IMR-90 (cell line): ENCODE measurements at regions not wholly inside any gene's neighbourhood (a gene's known extent, or its start where the extent isn't known, plus 50 kb on each side); places are given as distances from the start of the nearest gene placed in this dataset.

Experiments used
- ATAC-seq: fragments of 200-7000 bp; cut with Tn5 transposase; 2 replicates; pipeline ENCODE4 v1.9.1; 2020; ENCODE audit warnings: low read depth, mild to moderate bottlenecking, moderate library complexity
- BruUV-seq: library from RNA; stranded (reverse); fragments of 400-500 nt; replicated peaks from 2 replicates; lab custom pipeline; 2021; lab: Mats Ljungman, UMichigan
- CTCF ChIA-PET: fragments of 300-600 bp; formaldehyde crosslinking; extraction: SDS; loops from one replicate; lab custom pipeline; 2021; ENCODE audit warnings: antibody characterized with exemption; lab: Yijun Ruan, JAX
- POLR2A ChIA-PET: fragments of 300-600 bp; sonication (Branson Sonifier 250); formaldehyde crosslinking; loops from one replicate; lab custom pipeline; 2022; ENCODE audit warnings: antibody characterized with exemption; ENCODE audit not compliant: unreplicated experiment; lab: Charles Lee
- DNase-seq: peaks from one replicate; pipeline ENCODE4 v3.0.0; 2013
- H2AFZ ChIP-seq: replicated peaks from 2 replicates; pipeline ENCODE3; 2013; ENCODE audit warnings: low read length, mild to moderate bottlenecking; ENCODE audit not compliant: poor library complexity
- H2AK5ac ChIP-seq: 2 replicates; pipeline ENCODE4 v1.6.1; 2013; ENCODE audit warnings: low read depth, low read length, inconsistent platforms
- H2AK9ac ChIP-seq: replicated peaks from 2 replicates; pipeline ENCODE3; 2013; ENCODE audit warnings: mild to moderate bottlenecking, low read depth, low read length, moderate library complexity; ENCODE audit not compliant: poor library complexity
- H2BK120ac ChIP-seq: 2 replicates; pipeline ENCODE4 v1.6.1; 2013; ENCODE audit warnings: low read depth, low read length, inconsistent platforms
- H2BK15ac ChIP-seq: 3 replicates; pipeline ENCODE4 v1.6.1; 2013; ENCODE audit warnings: low read depth, low read length, inconsistent platforms
- H2BK20ac ChIP-seq: 2 replicates; pipeline ENCODE4 v1.6.1; 2013; ENCODE audit warnings: low read depth, mild to moderate bottlenecking, inconsistent platforms, low read length, moderate library complexity
- H2BK5ac ChIP-seq: 2 replicates; pipeline ENCODE4 v1.6.1; 2013; ENCODE audit warnings: mild to moderate bottlenecking, low read depth, low read length, inconsistent platforms; ENCODE audit not compliant: poor library complexity, severe bottlenecking
- H3K14ac ChIP-seq: replicated peaks from 2 replicates; pipeline ENCODE4 v1.6.1; 2013; ENCODE audit warnings: low read depth, low read length, inconsistent platforms
- H3K18ac ChIP-seq: 2 replicates; pipeline ENCODE4 v1.6.1; 2013; ENCODE audit warnings: low read depth, low read length, control low read depth
- H3K23ac ChIP-seq: 2 replicates; pipeline ENCODE4 v1.6.1; 2013; ENCODE audit warnings: low read depth, low read length, inconsistent platforms
- H3K27ac ChIP-seq: 2 replicates; pipeline ENCODE4 v1.5.1; 2013; ENCODE audit warnings: mild to moderate bottlenecking, control low read depth, low read length; ENCODE audit not compliant: insufficient read depth
- H3K27me3 ChIP-seq: 2 replicates; pipeline ENCODE4 v1.6.1; 2013; ENCODE audit warnings: low read length; ENCODE audit not compliant: control insufficient read depth, insufficient read depth
- H3K36me3 ChIP-seq: 2 replicates; pipeline ENCODE4 v1.6.1; 2013; ENCODE audit warnings: low read length, mixed read lengths; ENCODE audit not compliant: control insufficient read depth, insufficient read depth
- H3K4ac ChIP-seq: 2 replicates; pipeline ENCODE4 v1.6.1; 2013; ENCODE audit warnings: low read depth, low read length, inconsistent platforms
- H3K4me1 ChIP-seq: 2 replicates; pipeline ENCODE4 v1.6.1; 2013; ENCODE audit warnings: low read length, mixed read lengths; ENCODE audit not compliant: control insufficient read depth, insufficient read depth
- H3K4me2 ChIP-seq: 2 replicates; pipeline ENCODE4 v1.6.1; 2013; ENCODE audit warnings: low read depth, mild to moderate bottlenecking, control low read depth, low read length, moderate library complexity
- H3K4me3 ChIP-seq: 2 replicates; pipeline ENCODE4 v1.5.1; 2013; ENCODE audit warnings: low read depth, mild to moderate bottlenecking, control low read depth, low read length, moderate library complexity; ENCODE audit not compliant: insufficient read depth
- H3K56ac ChIP-seq: 2 replicates; pipeline ENCODE4 v1.6.1; 2013; ENCODE audit warnings: low read length, inconsistent platforms; ENCODE audit not compliant: insufficient read depth; ENCODE audit errors: extremely low read depth
- H3K79me1 ChIP-seq, 2 experiments: 2 replicates each; pipeline ENCODE4 v1.6.1; 2013; ENCODE audit warnings: low read length in 2 of 2, inconsistent platforms in 1 of 2, low read depth in 1 of 2
- H3K9ac ChIP-seq: 2 replicates; pipeline ENCODE4 v1.6.1; 2013; ENCODE audit warnings: low read depth, low read length, control low read depth
- H3K9me1 ChIP-seq: 2 replicates; pipeline ENCODE4 v1.6.1; 2013; ENCODE audit warnings: low read length, inconsistent platforms; ENCODE audit not compliant: insufficient read depth
- H3K9me3 ChIP-seq: 2 replicates; pipeline ENCODE4 v1.6.1; 2013; ENCODE audit warnings: low read length; ENCODE audit not compliant: control insufficient read depth, insufficient read depth
- H4K20me1 ChIP-seq: 2 replicates; pipeline ENCODE4 v1.6.1; 2013; ENCODE audit warnings: low read length, inconsistent platforms; ENCODE audit not compliant: insufficient read depth
- H4K5ac ChIP-seq: 2 replicates; pipeline ENCODE4 v1.6.1; 2013; ENCODE audit warnings: mild to moderate bottlenecking, low read depth, low read length, control low read depth
- H4K8ac ChIP-seq, 2 experiments: 2 replicates each; pipeline ENCODE4 v1.6.1; 2013; ENCODE audit warnings: low read depth in 2 of 2, low read length in 2 of 2, control low read depth in 1 of 2, inconsistent platforms in 1 of 2
- H4K91ac ChIP-seq: 2 replicates; pipeline ENCODE4 v1.6.1; 2013; ENCODE audit warnings: low read depth, low read length, inconsistent platforms; ENCODE audit not compliant: insufficient read depth
- BHLHE40 ChIP-seq: fragments of 150-350 bp; IDR thresholded peaks from 2 replicates; pipeline ENCODE4 v1.6.1; 2016; ENCODE audit warnings: mild to moderate bottlenecking, low read depth, low read length
- CEBPB ChIP-seq: IDR thresholded peaks from 2 replicates; pipeline ENCODE4 v1.6.1; 2012; ENCODE audit warnings: low read depth, low read length, improper control_type of control experiment
- CHD1 ChIP-seq: IDR thresholded peaks from 2 replicates; pipeline ENCODE4 v1.6.1; 2012; ENCODE audit warnings: low read depth, low read length, improper control_type of control experiment
- FOS ChIP-seq: fragments of 150-350 bp; IDR thresholded peaks from 2 replicates; pipeline ENCODE4 v1.6.1; 2016; ENCODE audit warnings: low read depth, low read length
- MAZ ChIP-seq: IDR thresholded peaks from 2 replicates; pipeline ENCODE4 v1.6.1; 2012; ENCODE audit warnings: low read depth, mild to moderate bottlenecking, low read length, improper control_type of control experiment, moderate library complexity, borderline replicate concordance
- MXI1 ChIP-seq: IDR thresholded peaks from 2 replicates; pipeline ENCODE4 v1.6.1; 2012; ENCODE audit warnings: low read depth, mild to moderate bottlenecking, low read length, moderate library complexity, borderline replicate concordance
- NFE2L2 ChIP-seq: fragments of 150-350 bp; IDR thresholded peaks from 2 replicates; pipeline ENCODE4 v1.6.1; 2016; ENCODE audit warnings: low read depth, mild to moderate bottlenecking, low read length
- POLR2A ChIP-seq: IDR thresholded peaks from 2 replicates; pipeline ENCODE4 v1.6.1; 2012; ENCODE audit warnings: mild to moderate bottlenecking, low read depth, low read length
- RAD21 ChIP-seq: IDR thresholded peaks from 2 replicates; pipeline ENCODE4 v1.6.1; 2012; ENCODE audit warnings: low read length, improper control_type of control experiment
- RCOR1 ChIP-seq: IDR thresholded peaks from 2 replicates; pipeline ENCODE4 v1.6.1; 2012; ENCODE audit warnings: mild to moderate bottlenecking, low read length, improper control_type of control experiment; ENCODE audit not compliant: insufficient replicate concordance
- SMC3 ChIP-seq: fragments of 150-350 bp; IDR thresholded peaks from 2 replicates; pipeline ENCODE4 v1.6.1; 2016; ENCODE audit warnings: low read depth, mild to moderate bottlenecking, antibody characterized with exemption, low read length, moderate library complexity
- WGBS, 2 experiments: methylation state at CpG; one replicate each; pipeline versions ENCODE4 v1.1.5 to v1.1.7; 2013; ENCODE audit warnings: missing lambda C conversion rate in 2 of 2; ENCODE audit not compliant: insufficient read length in 1 of 2; ENCODE audit errors: extremely low coverage in 2 of 2; 5-methylcytosine and 5-hydroxymethylcytosine counted together
- dilution Hi-C: fragments of 300-500 bp; cut with HindIII; formaldehyde crosslinking; loops from one replicate; pipeline ENCODE4 v1.14.3; 2018; ENCODE audit warnings: low sequenced_read_pairs; ENCODE audit not compliant: unreplicated experiment
- in situ Hi-C: fragments of 300-500 bp; cut with MboI; formaldehyde crosslinking; loops from 3 replicates; pipeline ENCODE4 v1.14.3; 2019; ENCODE audit warnings: low sequenced_read_pairs, inconsistent platforms, mixed read lengths
- intact Hi-C: fragments of 100-400 bp; cut with micrococcal nuclease; formaldehyde crosslinking; loops from 2 replicates; pipeline ENCODE4 v1.10.0; 2022
- TF ChIP-seq, protein P1 (sequence below): fragments of 150-350 bp; IDR thresholded peaks from 2 replicates; pipeline ENCODE4 v1.6.1; 2016; ENCODE audit warnings: low read depth, mild to moderate bottlenecking, low read length, moderate library complexity, borderline replicate concordance
- TF ChIP-seq, protein P2 (sequence below): conservative IDR thresholded peaks from 2 replicates; pipeline ENCODE4 v1.5.1; 2012; ENCODE audit warnings: mild to moderate bottlenecking, low read depth, low read length, improper control_type of control experiment
- TF ChIP-seq, protein P3 (sequence below): fragments of 150-350 bp; IDR thresholded peaks from 2 replicates; pipeline ENCODE4 v1.6.1; 2017; ENCODE audit warnings: mild to moderate bottlenecking, antibody characterized with exemption, low read length, low read depth

GRCh38 chr2:217510771-217511291, 492.0 kb downstream of the TNS1 start:
- peaks cover 6% of the 10 kb centered on the region; the same call in 1 of the 2 replicates for H3K9me1 ChIP-seq
- no peaks in the 10 kb centered on the region for H4K20me1 ChIP-seq
- peaks cover 17% of the 10 kb centered on the region for H3K4me1 ChIP-seq
- H4K91ac ChIP-seq, result peak overlapping the region; percentile 96
- no peak overlapping the region; the same call in 1 of the 2 replicates for H3K4me2 ChIP-seq
- H2AFZ ChIP-seq, result peak overlapping the region; percentile 69
- no CpG with 5 or more reads among the region's 9 CpGs for WGBS, 2 experiments
- H4K8ac ChIP-seq, result peak overlapping the region; percentile 75 to 92
- peak; percentile 93 for ATAC-seq
- peak overlapping the region; percentile 98 for H3K18ac ChIP-seq
- peak overlapping the region; percentile 87 for H2AK5ac ChIP-seq
- H3K23ac ChIP-seq, result no peak overlapping the region; the same call in 1 of the 2 replicates
- peak overlapping the region; percentile 87 for H3K27ac ChIP-seq
- H3K56ac ChIP-seq, result peak overlapping the region; percentile 77
- peak overlapping the region; percentile 98 for H2BK120ac ChIP-seq
- peak overlapping the region; percentile 71 for H3K14ac ChIP-seq
- peak overlapping the region; percentile 89 for H2BK5ac ChIP-seq
- H3K9ac ChIP-seq, result peak overlapping the region; percentile 56
- H2BK20ac ChIP-seq, result peak overlapping the region; percentile 98
- no peaks in the 10 kb centered on the region for H3K79me1 ChIP-seq
- no peaks in the 10 kb centered on the region for H3K27me3 ChIP-seq
- in situ Hi-C loops, result loop anchor here (5.0 to 25.0 kb wide), 4 partner anchors 201 to 999 kb away; no protein-coding TSS in a partner anchor
- no TSS peak for BruUV-seq
- dilution Hi-C loops, result loop anchor here (25.0 kb wide), 2 partner anchors 824 to 999 kb away; partner anchors contain the start of gene IGFBP5
- H2AK9ac ChIP-seq, result peak overlapping the region; percentile 88
- H3K36me3 ChIP-seq, result no peaks in the 10 kb centered on the region
- no peak overlapping the region for H3K4me3 ChIP-seq
- H3K9me3 ChIP-seq, result no peaks in the 10 kb centered on the region
- ChIA-PET POLR2A (interaction anchor here (0.7 to 1.6 kb wide), 5 partner anchors 150 to 815 kb away, joined by 3 to 13 read pairs (median 5); partner anchors contain the start of gene IGFBP5), CTCF (interaction anchor here (0.6 to 2.3 kb wide), 13 partner anchors 16 to 829 kb away, joined by 3 to 9 read pairs (median 4); no protein-coding TSS in a partner anchor)
- intact Hi-C loops, result loop anchor here (1.0 to 10.0 kb wide), 12 partner anchors 129 to 813 kb away; no protein-coding TSS in a partner anchor
- H4K5ac ChIP-seq, result peak overlapping the region; percentile 92
- H2BK15ac ChIP-seq, result peak overlapping the region; percentile 42; the same call in 2 of the 3 replicates
- DNase-seq, result peak; percentile 93
- H3K4ac ChIP-seq, result peak overlapping the region; percentile 93
- TF ChIP-seq MAZ (no peak), NFE2L2 (peak; percentile 13; the same call in 1 of the 2 replicates), FOS (no peak), POLR2A (0 out of 2 replicates have a peak, but pooled peaks have one; percentile 28), BHLHE40 (no peak), CEBPB (0 out of 2 replicates have a peak, but pooled peaks have one; percentile 8), RAD21 (peak; percentile 97), SMC3 (peak; percentile 99), CHD1 (no peak; the same call in 1 of the 2 replicates), RCOR1 (no peak), MXI1 (no peak)
- TF ChIP-seq, protein P1, sequence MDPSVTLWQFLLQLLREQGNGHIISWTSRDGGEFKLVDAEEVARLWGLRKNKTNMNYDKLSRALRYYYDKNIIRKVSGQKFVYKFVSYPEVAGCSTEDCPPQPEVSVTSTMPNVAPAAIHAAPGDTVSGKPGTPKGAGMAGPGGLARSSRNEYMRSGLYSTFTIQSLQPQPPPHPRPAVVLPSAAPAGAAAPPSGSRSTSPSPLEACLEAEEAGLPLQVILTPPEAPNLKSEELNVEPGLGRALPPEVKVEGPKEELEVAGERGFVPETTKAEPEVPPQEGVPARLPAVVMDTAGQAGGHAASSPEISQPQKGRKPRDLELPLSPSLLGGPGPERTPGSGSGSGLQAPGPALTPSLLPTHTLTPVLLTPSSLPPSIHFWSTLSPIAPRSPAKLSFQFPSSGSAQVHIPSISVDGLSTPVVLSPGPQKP, result no peak
- TF ChIP-seq, protein P2, sequence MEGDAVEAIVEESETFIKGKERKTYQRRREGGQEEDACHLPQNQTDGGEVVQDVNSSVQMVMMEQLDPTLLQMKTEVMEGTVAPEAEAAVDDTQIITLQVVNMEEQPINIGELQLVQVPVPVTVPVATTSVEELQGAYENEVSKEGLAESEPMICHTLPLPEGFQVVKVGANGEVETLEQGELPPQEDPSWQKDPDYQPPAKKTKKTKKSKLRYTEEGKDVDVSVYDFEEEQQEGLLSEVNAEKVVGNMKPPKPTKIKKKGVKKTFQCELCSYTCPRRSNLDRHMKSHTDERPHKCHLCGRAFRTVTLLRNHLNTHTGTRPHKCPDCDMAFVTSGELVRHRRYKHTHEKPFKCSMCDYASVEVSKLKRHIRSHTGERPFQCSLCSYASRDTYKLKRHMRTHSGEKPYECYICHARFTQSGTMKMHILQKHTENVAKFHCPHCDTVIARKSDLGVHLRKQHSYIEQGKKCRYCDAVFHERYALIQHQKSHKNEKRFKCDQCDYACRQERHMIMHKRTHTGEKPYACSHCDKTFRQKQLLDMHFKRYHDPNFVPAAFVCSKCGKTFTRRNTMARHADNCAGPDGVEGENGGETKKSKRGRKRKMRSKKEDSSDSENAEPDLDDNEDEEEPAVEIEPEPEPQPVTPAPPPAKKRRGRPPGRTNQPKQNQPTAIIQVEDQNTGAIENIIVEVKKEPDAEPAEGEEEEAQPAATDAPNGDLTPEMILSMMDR, result peak; percentile 91
- TF ChIP-seq, protein P3, sequence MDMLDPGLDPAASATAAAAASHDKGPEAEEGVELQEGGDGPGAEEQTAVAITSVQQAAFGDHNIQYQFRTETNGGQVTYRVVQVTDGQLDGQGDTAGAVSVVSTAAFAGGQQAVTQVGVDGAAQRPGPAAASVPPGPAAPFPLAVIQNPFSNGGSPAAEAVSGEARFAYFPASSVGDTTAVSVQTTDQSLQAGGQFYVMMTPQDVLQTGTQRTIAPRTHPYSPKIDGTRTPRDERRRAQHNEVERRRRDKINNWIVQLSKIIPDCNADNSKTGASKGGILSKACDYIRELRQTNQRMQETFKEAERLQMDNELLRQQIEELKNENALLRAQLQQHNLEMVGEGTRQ, result no peak
